ENCODE measurements at regions not wholly inside any gene's neighbourhood (a gene's known extent, or its start where the extent isn't known, plus 50 kb on each side); places are given as distances from the start of the nearest gene placed in this dataset.

DNA sequence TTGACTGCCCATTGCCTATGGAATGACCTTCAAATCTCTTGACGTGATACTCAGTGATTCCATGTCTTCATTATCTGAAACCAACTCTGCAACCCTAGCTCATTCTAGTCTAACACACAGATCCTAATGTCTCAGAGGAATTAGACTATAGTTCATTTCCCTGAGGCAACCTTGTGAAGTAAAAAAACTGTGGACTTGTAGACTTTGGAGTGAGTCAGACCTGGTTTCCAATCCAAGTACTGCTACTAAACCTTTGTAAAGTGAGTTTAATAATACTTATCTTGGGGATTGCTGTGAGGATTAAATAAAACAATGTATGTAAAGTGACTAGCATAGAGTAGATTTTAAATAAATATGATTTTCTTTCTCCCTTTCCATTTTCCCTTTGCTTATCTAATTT lies 226.1 kb downstream of the BLID start:
- Histone ChIP-seq H2BK12ac (ENCODE audit: insufficient read length, low read depth, low read length) (no peak overlapping the region), H4K8ac (replicated peaks; ENCODE audit: insufficient read length, low read depth, low read length) (no peak overlapping the region), H3K4ac (ENCODE audit: low read depth, low read length) (no peak overlapping the region), H4K91ac (ENCODE audit: insufficient read length, low read depth, low read length) (no peak overlapping the region), H3K9me3 (ENCODE audit: control insufficient read depth, low read depth, low read length) (no peaks in the 10 kb centered on the region), H3T11ph (ENCODE audit: low read length) (no peak overlapping the region), H3K56ac (ENCODE audit: insufficient read length, low read depth, low read length) (no peak overlapping the region), H3K27ac (ENCODE audit: insufficient read length, low read depth, low read length) (no peak overlapping the region), H4K20me1 (ENCODE audit: control insufficient read depth, insufficient read depth, insufficient read length) (no peaks in the 10 kb centered on the region), H2AFZ (ENCODE audit: low read length) (no peak overlapping the region), H3K23me2 (ENCODE audit: insufficient read length, low read depth, low read length, poor library complexity, severe bottlenecking) (no peaks in the 10 kb centered on the region), H2BK5ac (ENCODE audit: insufficient read length, low read length) (no peak overlapping the region), H2AK5ac (ENCODE audit: insufficient read length, low read length) (no peak overlapping the region), H2BK15ac (ENCODE audit: low read depth, low read length) (no peak overlapping the region), H3K4me2 (ENCODE audit: insufficient read depth, insufficient read length, low read length) (no peak overlapping the region), H3K18ac (ENCODE audit: insufficient read length, low read depth, low read length) (no peak overlapping the region), H4K5ac (ENCODE audit: insufficient read length, low read depth, low read length) (no peak overlapping the region), H3K9ac (ENCODE audit: extremely low read depth, insufficient read length, low read length) (no peak overlapping the region), H3K4me1 (ENCODE audit: insufficient read depth, low read length) (no peaks in the 10 kb centered on the region), H2BK20ac (ENCODE audit: low read depth, low read length, poor library complexity, severe bottlenecking) (no peak overlapping the region), H2BK120ac (ENCODE audit: low read depth, low read length, poor library complexity, severe bottlenecking) (no peak overlapping the region), H3K79me2 (ENCODE audit: insufficient read depth, low read length) (no peaks in the 10 kb centered on the region), H3K27me3 (ENCODE audit: insufficient read depth, low read length) (no peaks in the 10 kb centered on the region), H3K14ac (ENCODE audit: insufficient read depth, low read length) (no peak overlapping the region), H3K23ac (ENCODE audit: insufficient read length, low read depth, low read length) (no peak overlapping the region), H3K79me1 (ENCODE audit: insufficient read depth, low read depth, low read length, poor library complexity, severe bottlenecking) (no peaks in the 10 kb centered on the region)
- WGBS (ENCODE audit: extremely low coverage, insufficient read length, low lambda C conversion rate) = no CpG with 5 or more reads among the region's 1 CpG
- TF ChIP-seq, protein P1, sequence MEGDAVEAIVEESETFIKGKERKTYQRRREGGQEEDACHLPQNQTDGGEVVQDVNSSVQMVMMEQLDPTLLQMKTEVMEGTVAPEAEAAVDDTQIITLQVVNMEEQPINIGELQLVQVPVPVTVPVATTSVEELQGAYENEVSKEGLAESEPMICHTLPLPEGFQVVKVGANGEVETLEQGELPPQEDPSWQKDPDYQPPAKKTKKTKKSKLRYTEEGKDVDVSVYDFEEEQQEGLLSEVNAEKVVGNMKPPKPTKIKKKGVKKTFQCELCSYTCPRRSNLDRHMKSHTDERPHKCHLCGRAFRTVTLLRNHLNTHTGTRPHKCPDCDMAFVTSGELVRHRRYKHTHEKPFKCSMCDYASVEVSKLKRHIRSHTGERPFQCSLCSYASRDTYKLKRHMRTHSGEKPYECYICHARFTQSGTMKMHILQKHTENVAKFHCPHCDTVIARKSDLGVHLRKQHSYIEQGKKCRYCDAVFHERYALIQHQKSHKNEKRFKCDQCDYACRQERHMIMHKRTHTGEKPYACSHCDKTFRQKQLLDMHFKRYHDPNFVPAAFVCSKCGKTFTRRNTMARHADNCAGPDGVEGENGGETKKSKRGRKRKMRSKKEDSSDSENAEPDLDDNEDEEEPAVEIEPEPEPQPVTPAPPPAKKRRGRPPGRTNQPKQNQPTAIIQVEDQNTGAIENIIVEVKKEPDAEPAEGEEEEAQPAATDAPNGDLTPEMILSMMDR (conservative IDR thresholded peaks at IDR 0.05) = no peak
- H3K27ac Mint-ChIP-seq = no peak overlapping the region
- no peaks in the 10 kb centered on the region for H3K9me3 Mint-ChIP-seq
- peaks cover 12 to 14% of the 10 kb centered on the region in 2 experiments for H3K4me1 Mint-ChIP-seq
- no peak overlapping the region for H3K4me3 Mint-ChIP-seq
- no peak for DNase-seq
- no peaks in the 10 kb centered on the region for H3K36me3 Mint-ChIP-seq (ENCODE audit: insufficient read depth in 1 of 3, low read depth in 3 of 3)
- peaks cover 1% of the 10 kb centered on the region; the same call in 1 of the 2 replicates for H3K27me3 Mint-ChIP-seq (ENCODE audit: low read depth)
